ENCODE measurements at regions not wholly inside any gene's neighbourhood (a gene's known extent, or its start where the extent isn't known, plus 50 kb on each side); places are given as distances from the start of the nearest gene placed in this dataset.

DNA sequence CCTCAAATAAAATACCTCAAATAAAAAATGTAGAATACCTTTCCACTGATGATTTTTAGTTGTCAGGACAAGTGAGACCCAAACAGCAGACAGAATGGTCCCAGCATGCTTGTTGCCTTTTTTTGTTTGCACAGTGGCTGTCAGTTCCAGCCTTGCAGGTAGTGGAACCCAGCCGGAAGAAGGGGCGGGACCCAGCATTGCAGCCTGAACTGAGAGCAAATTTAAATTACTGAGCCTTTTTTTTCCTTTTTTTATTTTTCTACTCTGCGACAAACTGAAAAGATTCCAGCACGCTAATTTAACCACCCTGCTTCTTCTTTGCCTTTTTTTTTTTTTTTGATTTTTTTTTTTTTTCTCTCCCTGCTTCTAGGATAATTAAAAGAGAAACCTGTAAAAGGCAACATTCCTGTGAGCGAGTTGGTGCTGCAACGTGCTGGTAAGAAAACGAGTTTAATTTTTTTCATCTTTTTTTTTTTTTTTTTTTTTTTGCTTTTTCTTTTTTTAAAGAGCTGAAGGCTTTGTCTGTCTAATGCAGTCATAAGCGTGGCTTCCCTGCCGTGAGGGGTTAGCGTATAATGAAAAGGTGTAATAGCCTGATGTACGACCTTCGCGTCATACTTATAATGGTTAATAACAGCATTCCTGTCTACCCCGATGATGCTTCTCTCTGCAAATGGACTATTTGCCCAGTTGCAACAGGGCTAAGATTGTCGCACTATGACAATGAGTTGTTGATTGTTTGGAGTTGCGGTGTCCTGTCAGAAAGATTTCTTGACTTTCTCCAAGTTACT lies 555.3 kb upstream of the CELF2 start:
- H3K27me3 Mint-ChIP-seq = no peaks in the 10 kb centered on the region
- no peaks in the 10 kb centered on the region for H3K36me3 Mint-ChIP-seq (ENCODE audit: low read depth)
- H3K27ac Mint-ChIP-seq = no peak overlapping the region
- H3K4me3 Mint-ChIP-seq = no peak overlapping the region
- H3K4me1 Mint-ChIP-seq (ENCODE audit: low read depth) = peaks cover 4% of the 10 kb centered on the region
- no peaks in the 10 kb centered on the region for H3K9me3 Mint-ChIP-seq
- intact Hi-C loops (cut with micrococcal nuclease) = no loop called here

GRCh38 chr10:10471758-10472157 lies 545.9 kb upstream of the CELF2 start:
- intact Hi-C loops (cut with micrococcal nuclease) = no loop called here

GRCh38 chr10:10475812-10476211 lies 541.9 kb upstream of the CELF2 start:
- intact Hi-C loops (cut with micrococcal nuclease) = no loop called here
- H3K4me3 Mint-ChIP-seq = no peak overlapping the region
- H3K9me3 Mint-ChIP-seq = peaks cover 15% of the 10 kb centered on the region
- no peaks in the 10 kb centered on the region for H3K4me1 Mint-ChIP-seq (ENCODE audit: low read depth)
- no peak overlapping the region for H3K27ac Mint-ChIP-seq
- H3K27me3 Mint-ChIP-seq = no peaks in the 10 kb centered on the region
- no peaks in the 10 kb centered on the region for H3K36me3 Mint-ChIP-seq (ENCODE audit: low read depth)

More at GRCh38 chr10:10471758-10472157, 545.9 kb upstream of the CELF2 start:
- no peak overlapping the region for H3K27ac Mint-ChIP-seq
- no peaks in the 10 kb centered on the region for H3K27me3 Mint-ChIP-seq
- H3K9me3 Mint-ChIP-seq = peaks cover 15% of the 10 kb centered on the region
- H3K4me3 Mint-ChIP-seq = no peak overlapping the region
- no peaks in the 10 kb centered on the region for H3K36me3 Mint-ChIP-seq (ENCODE audit: low read depth)
- H3K4me1 Mint-ChIP-seq (ENCODE audit: low read depth) = no peaks in the 10 kb centered on the region

- peaks cover 7% of the 10 kb centered on the region for H3K27me3 Mint-ChIP-seq
- intact Hi-C loops (cut with micrococcal nuclease) = no loop called here
- H3K4me3 Mint-ChIP-seq = no peak overlapping the region
Observed at GRCh38 chr10:10477844-10478243, 539.8 kb upstream of the CELF2 start.

GRCh38 chr10:10479465-10479864 lies 538.2 kb upstream of the CELF2 start:
- H3K36me3 Mint-ChIP-seq (ENCODE audit: low read depth) = no peaks in the 10 kb centered on the region
- no peak overlapping the region for H3K27ac Mint-ChIP-seq
- no peaks in the 10 kb centered on the region for H3K4me1 Mint-ChIP-seq (ENCODE audit: low read depth)
- H3K4me3 Mint-ChIP-seq = no peak overlapping the region
- intact Hi-C loops (cut with micrococcal nuclease) = no loop called here
- no peaks in the 10 kb centered on the region for H3K9me3 Mint-ChIP-seq
- peaks cover 13% of the 10 kb centered on the region for H3K27me3 Mint-ChIP-seq

More at GRCh38 chr10:10477844-10478243, 539.8 kb upstream of the CELF2 start:
- H3K4me1 Mint-ChIP-seq (ENCODE audit: low read depth) = no peaks in the 10 kb centered on the region
- no peaks in the 10 kb centered on the region for H3K36me3 Mint-ChIP-seq (ENCODE audit: low read depth)
- H3K27ac Mint-ChIP-seq = no peak overlapping the region
- H3K9me3 Mint-ChIP-seq = peaks cover 7% of the 10 kb centered on the region

GRCh38 chr10:10482613-10483012 lies 535.1 kb upstream of the CELF2 start:
- Mint-ChIP-seq H3K27me3 (peaks cover 13% of the 10 kb centered on the region), H3K4me1 (ENCODE audit: low read depth) (no peaks in the 10 kb centered on the region), H3K4me3 (no peak overlapping the region), H3K36me3 (ENCODE audit: low read depth) (no peaks in the 10 kb centered on the region), H3K27ac (no peak overlapping the region), H3K9me3 (no peaks in the 10 kb centered on the region)
- intact Hi-C loops (cut with micrococcal nuclease) = no loop called here

GRCh38 chr10:10489076-10489475 lies 528.6 kb upstream of the CELF2 start:
- intact Hi-C loops (cut with micrococcal nuclease) = no loop called here
- Mint-ChIP-seq H3K27ac (no peak overlapping the region), H3K9me3 (peaks cover 16% of the 10 kb centered on the region), H3K27me3 (peaks cover 6% of the 10 kb centered on the region), H3K4me3 (no peak overlapping the region), H3K36me3 (ENCODE audit: low read depth) (peaks cover 5% of the 10 kb centered on the region), H3K4me1 (ENCODE audit: low read depth) (peaks cover 8% of the 10 kb centered on the region)

GRCh38 chr10:10489805-10490571 lies 527.7 kb upstream of the CELF2 start:
- Mint-ChIP-seq H3K36me3 (ENCODE audit: low read depth) (peaks cover 5% of the 10 kb centered on the region), H3K9me3 (peaks cover 16% of the 10 kb centered on the region), H3K27ac (no peak overlapping the region), H3K27me3 (peaks cover 2% of the 10 kb centered on the region), H3K4me3 (no peak overlapping the region), H3K4me1 (ENCODE audit: low read depth) (peaks cover 8% of the 10 kb centered on the region)
- intact Hi-C loops (cut with micrococcal nuclease) = no loop called here

DNA sequence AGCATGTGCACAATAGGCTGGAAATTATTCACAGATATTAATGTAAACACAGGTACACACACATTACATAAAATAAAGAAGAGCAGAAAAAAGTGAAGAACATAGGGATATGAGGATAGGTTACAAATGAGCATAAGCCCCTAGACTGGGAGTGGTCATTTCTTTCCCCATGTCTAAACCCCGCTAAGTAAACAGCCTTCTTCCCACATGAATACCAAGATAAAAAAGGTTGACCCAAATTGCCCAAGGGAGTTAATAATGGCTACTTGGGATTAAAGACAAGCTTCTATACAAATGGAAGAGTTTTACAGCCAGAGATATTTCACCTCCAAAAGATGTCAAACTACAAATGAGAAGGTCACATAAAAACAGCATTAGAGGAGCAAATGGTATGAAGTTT lies 527.1 kb upstream of the CELF2 start:
- Mint-ChIP-seq H3K9me3 (peaks cover 16% of the 10 kb centered on the region), H3K4me3 (no peak overlapping the region), H3K27me3 (peaks cover 2% of the 10 kb centered on the region), H3K36me3 (ENCODE audit: low read depth) (peaks cover 5% of the 10 kb centered on the region), H3K27ac (no peak overlapping the region), H3K4me1 (ENCODE audit: low read depth) (peaks cover 8% of the 10 kb centered on the region)
- intact Hi-C loops (cut with micrococcal nuclease) = no loop called here

- Mint-ChIP-seq H3K36me3 (ENCODE audit: low read depth) (peaks cover 5% of the 10 kb centered on the region), H3K9me3 (peaks cover 18% of the 10 kb centered on the region), H3K27ac (peak overlapping the region; percentile 56), H3K4me3 (no peak overlapping the region), H3K4me1 (ENCODE audit: low read depth) (peaks cover 8% of the 10 kb centered on the region), H3K27me3 (peaks cover 2% of the 10 kb centered on the region)
- intact Hi-C loops (cut with micrococcal nuclease) = no loop called here
Observed at GRCh38 chr10:10492420-10492819, 525.3 kb upstream of the CELF2 start.

GRCh38 chr10:10493833-10494232 lies 523.8 kb upstream of the CELF2 start:
- intact Hi-C loops (cut with micrococcal nuclease) = no loop called here
- Mint-ChIP-seq H3K27me3 (peaks cover 6% of the 10 kb centered on the region), H3K4me3 (no peak overlapping the region), H3K4me1 (ENCODE audit: low read depth) (peaks cover 22% of the 10 kb centered on the region), H3K36me3 (ENCODE audit: low read depth) (peaks cover 5% of the 10 kb centered on the region), H3K27ac (no peak overlapping the region), H3K9me3 (peaks cover 28% of the 10 kb centered on the region)

GRCh38 chr10:10497245-10497644 lies 520.4 kb upstream of the CELF2 start:
- intact Hi-C loops (cut with micrococcal nuclease) = no loop called here

GRCh38 chr10:10498781-10499180 lies 518.9 kb upstream of the CELF2 start:
- Mint-ChIP-seq H3K27me3 (peaks cover 5% of the 10 kb centered on the region), H3K4me1 (ENCODE audit: low read depth) (peaks cover 21% of the 10 kb centered on the region), H3K36me3 (ENCODE audit: low read depth) (no peaks in the 10 kb centered on the region), H3K9me3 (peaks cover 12% of the 10 kb centered on the region), H3K27ac (no peak overlapping the region), H3K4me3 (no peak overlapping the region)
- intact Hi-C loops (cut with micrococcal nuclease) = no loop called here

More at GRCh38 chr10:10497245-10497644, 520.4 kb upstream of the CELF2 start:
- H3K4me1 Mint-ChIP-seq (ENCODE audit: low read depth) = peaks cover 22% of the 10 kb centered on the region
- no peak overlapping the region for H3K27ac Mint-ChIP-seq
- H3K27me3 Mint-ChIP-seq = peaks cover 6% of the 10 kb centered on the region
- H3K9me3 Mint-ChIP-seq = peaks cover 21% of the 10 kb centered on the region
- no peak overlapping the region for H3K4me3 Mint-ChIP-seq
- no peaks in the 10 kb centered on the region for H3K36me3 Mint-ChIP-seq (ENCODE audit: low read depth)

- Mint-ChIP-seq H3K27me3 (peaks cover 6% of the 10 kb centered on the region), H3K4me3 (no peak overlapping the region), H3K27ac (peak overlapping the region; percentile 1), H3K36me3 (ENCODE audit: low read depth) (no peaks in the 10 kb centered on the region), H3K9me3 (peaks cover 12% of the 10 kb centered on the region), H3K4me1 (ENCODE audit: low read depth) (peaks cover 21% of the 10 kb centered on the region)
- intact Hi-C loops (cut with micrococcal nuclease) = no loop called here
Observed at GRCh38 chr10:10499839-10500238, 517.8 kb upstream of the CELF2 start.

Measured in dendritic cell treated with granulocyte-macrophage colony-stimulating factor and Interleukin-4, amounts not matched to agents 40 ng/mL and 50 ng/mL, for 4 days (primary cell).